A549 (cell line): ENCODE measurements at regions not wholly inside any gene's neighbourhood (a gene's known extent, or its start where the extent isn't known, plus 50 kb on each side); places are given as distances from the start of the nearest gene placed in this dataset.

Experiments used
- ATAC-seq, 2 experiments: fragments of 200-7000 bp in 1 of 2; fragments of >200 bp in 1 of 2; cut with Nextera tagmentation in 1 of 2; cut with Tn5 transposase in 1 of 2; 3 replicates each; pipeline versions ENCODE4 v1.8.0 to v1.9.1; 2018 to 2020; ENCODE audit warnings: mild to moderate bottlenecking in 1 of 2, moderate library complexity in 1 of 2
- CTCF ChIA-PET: fragments of 300-600 bp; sonication (Branson Sonifier 250); formaldehyde crosslinking; extraction: SDS; loops from one replicate; lab custom pipeline; 2021; ENCODE audit warnings: antibody characterized with exemption, inconsistent platforms; lab: Yijun Ruan, JAX
- POLR2A ChIA-PET: fragments of 350-600 bp; formaldehyde crosslinking; extraction: SDS; loops from one replicate; lab custom pipeline; 2021; ENCODE audit warnings: antibody characterized with exemption, inconsistent platforms; lab: Yijun Ruan, JAX
- DNase-seq, 2 experiments: peaks; one replicate each; pipeline versions ENCODE4 v3.0.0 to v3.0.0-alpha.2; 2011 to 2016; ENCODE audit warnings: low read depth in 1 of 2, low spot score in 1 of 2
- FAIRE-seq: peaks from 2 replicates; lab custom pipeline; 2011; peaks lifted over from hg19 to GRCh38; lab: Jason Lieb, UNC
- H3K27ac ChIP-seq, 2 experiments: fragments of >200 bp; sonication (Bioruptor Twin); formaldehyde crosslinking; 3 replicates each; pipeline ENCODE4 v1.5.1; 2016 to 2017
- H3K4me1 ChIP-seq: fragments of >200 bp; sonication (Bioruptor Twin); formaldehyde crosslinking; 3 replicates; pipeline ENCODE4 v1.6.1; 2016
- H3K4me2 ChIP-seq: fragments of >200 bp; sonication (Bioruptor Twin); formaldehyde crosslinking; 3 replicates; pipeline ENCODE4 v1.6.1; 2016
- H3K4me3 ChIP-seq: fragments of >200 bp; sonication (Bioruptor Twin); formaldehyde crosslinking; 3 replicates; pipeline ENCODE4 v1.5.1; 2016
- H3K9me3 ChIP-seq: fragments of >200 bp; sonication (Bioruptor Twin); formaldehyde crosslinking; 3 replicates; pipeline ENCODE4 v1.6.1; 2016
- CBX2 ChIP-seq: fragments of 200-600 bp; sonication (generic); IDR thresholded peaks from 2 replicates; pipeline ENCODE4 v1.6.1; 2016; ENCODE audit warnings: low read depth, mild to moderate bottlenecking, borderline replicate concordance
- CHD4 ChIP-seq: fragments of 200-600 bp; sonication (generic); IDR thresholded peaks from 2 replicates; pipeline ENCODE4 v1.6.1; 2016; ENCODE audit warnings: antibody characterized with exemption, mild to moderate bottlenecking, borderline replicate concordance
- EHF ChIP-seq: fragments of 250-450 bp; sonication (Bioruptor Pico); IDR thresholded peaks from 2 replicates; pipeline ENCODE4 v1.5.0; 2020; ENCODE audit warnings: mild to moderate bottlenecking
- FOSL2 ChIP-seq, 2 experiments: fragments of 450-650 bp in 1 of 2; fragments of >200 bp in 1 of 2; sonication (Bioruptor Twin) in 1 of 2; formaldehyde crosslinking; IDR thresholded peaks; 2 replicates each; pipeline versions ENCODE4 v1.5.0 to v1.6.1; 2016 to 2020; ENCODE audit warnings: mild to moderate bottlenecking in 1 of 2, moderate library complexity in 1 of 2
- HDAC2 ChIP-seq: fragments of 200-600 bp; sonication (generic); IDR thresholded peaks from 2 replicates; pipeline ENCODE4 v1.6.1; 2016
- HOXA7 ChIP-seq: fragments of 250-450 bp; sonication (Bioruptor Pico); IDR thresholded peaks from 2 replicates; pipeline ENCODE4 v1.5.0; 2020; ENCODE audit warnings: mild to moderate bottlenecking, moderate library complexity
- HOXB13 ChIP-seq: fragments of 250-450 bp; sonication (Bioruptor Pico); IDR thresholded peaks from 2 replicates; pipeline ENCODE4 v1.5.0; 2020; ENCODE audit warnings: low read depth, mild to moderate bottlenecking, moderate library complexity
- HOXB5 ChIP-seq: fragments of 250-450 bp; sonication (Bioruptor Pico); IDR thresholded peaks from 2 replicates; pipeline ENCODE4 v1.5.0; 2020; ENCODE audit warnings: mild to moderate bottlenecking, moderate library complexity
- JUN ChIP-seq, 2 experiments: fragments of >200 bp; sonication (Bioruptor Twin); formaldehyde crosslinking; IDR thresholded peaks; 2 replicates in 1 of 2; 3 replicates in 1 of 2; pipeline ENCODE4 v1.6.1; 2016 to 2017
- KDM1A ChIP-seq: fragments of 200-600 bp; sonication (generic); IDR thresholded peaks from 2 replicates; pipeline ENCODE4 v1.6.1; 2016; ENCODE audit warnings: low read depth, mild to moderate bottlenecking
- NR3C1 ChIP-seq: fragments of >200 bp; sonication (Bioruptor Twin); formaldehyde crosslinking; IDR thresholded peaks from 3 replicates; pipeline ENCODE4 v1.6.1; 2017
- PHF8 ChIP-seq: fragments of 200-600 bp; sonication (generic); IDR thresholded peaks from 2 replicates; pipeline ENCODE4 v1.6.1; 2016; ENCODE audit warnings: low read depth, mild to moderate bottlenecking, antibody characterized with exemption, moderate library complexity, borderline replicate concordance
- ZNF302 ChIP-seq: fragments of 250-450 bp; sonication (Bioruptor Pico); IDR thresholded peaks from 2 replicates; pipeline ENCODE4 v1.9.0; 2021; ENCODE audit warnings: inconsistent platforms, mild to moderate bottlenecking, moderate library complexity
- ZSCAN20 ChIP-seq: fragments of 250-450 bp; sonication (Bioruptor Pico); IDR thresholded peaks from 2 replicates; pipeline ENCODE4 v1.8.0; 2022; ENCODE audit warnings: mild to moderate bottlenecking, moderate library complexity
- WGBS: methylation state at CpG from one replicate; pipeline ENCODE4 v1.1.6; 2017; ENCODE audit errors: missing lambda C conversion rate; 5-methylcytosine and 5-hydroxymethylcytosine counted together
- TF ChIP-seq, protein P1 (sequence below): IDR thresholded peaks from 2 replicates; pipeline ENCODE4 v1.6.1; 2012
- TF ChIP-seq, protein P2 (sequence below): fragments of >200 bp; sonication (Bioruptor Twin); formaldehyde crosslinking; IDR thresholded peaks from 3 replicates; pipeline ENCODE4 v1.6.1; 2016
- TF ChIP-seq, protein P3 (sequence below): fragments of 200-600 bp; sonication (generic); IDR thresholded peaks from 2 replicates; pipeline ENCODE4 v1.6.1; 2016; ENCODE audit warnings: antibody characterized with exemption, mild to moderate bottlenecking, moderate library complexity
- TF ChIP-seq, protein P4 (sequence below): fragments of 250-450 bp; sonication (Bioruptor Pico); IDR thresholded peaks from 2 replicates; pipeline ENCODE4 v1.5.0; 2021; ENCODE audit warnings: mild to moderate bottlenecking, moderate library complexity, borderline replicate concordance
- TF ChIP-seq, protein P5 (sequence below): fragments of 150-350 bp; IDR thresholded peaks from 2 replicates; pipeline ENCODE4 v1.6.1; 2014; ENCODE audit warnings: low read depth, mild to moderate bottlenecking, low read length

DNA sequence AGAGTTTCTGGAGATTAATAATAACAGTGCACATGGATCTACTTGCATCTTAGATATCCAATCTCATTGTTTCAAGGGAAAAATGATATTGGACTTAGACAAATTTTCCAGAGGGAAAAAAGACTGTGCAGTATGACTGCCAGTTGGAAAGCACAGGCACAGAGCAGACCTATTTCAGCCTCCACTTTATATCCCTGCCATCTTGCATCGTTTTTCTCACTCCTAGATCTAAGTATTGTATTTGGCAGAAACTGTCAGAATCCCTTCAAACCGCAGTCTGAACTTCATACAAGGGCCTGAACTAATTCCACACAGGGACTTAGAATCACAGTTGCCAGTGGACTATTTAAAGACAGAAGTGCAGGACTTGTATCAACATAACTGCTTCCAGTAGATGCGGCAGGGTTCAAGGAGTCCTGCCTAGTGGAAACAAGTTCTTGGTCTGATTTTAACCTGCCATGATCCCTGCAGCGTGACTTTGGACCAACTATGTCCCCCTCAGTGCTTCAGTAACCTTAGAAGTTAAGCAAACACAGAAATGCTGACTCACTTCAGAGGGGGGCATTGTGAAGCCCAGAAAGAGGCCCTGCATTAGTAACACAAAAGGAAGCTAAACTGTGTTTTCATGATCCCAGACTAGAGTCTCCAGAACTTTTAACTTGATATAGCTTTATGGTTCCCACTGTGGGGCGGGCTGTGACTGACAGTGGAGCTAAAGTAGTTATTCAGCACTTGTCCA, 95.7 kb upstream of the PALS2 start (continued):
- TF ChIP-seq, protein P1, sequence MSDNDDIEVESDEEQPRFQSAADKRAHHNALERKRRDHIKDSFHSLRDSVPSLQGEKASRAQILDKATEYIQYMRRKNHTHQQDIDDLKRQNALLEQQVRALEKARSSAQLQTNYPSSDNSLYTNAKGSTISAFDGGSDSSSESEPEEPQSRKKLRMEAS = 0 out of 2 replicates have a peak, but pooled peaks have one; percentile 43
- TF ChIP-seq NR3C1 (no peak), HOXB13 (no peak), PHF8 (no peak), CHD4 (no peak)

DNA sequence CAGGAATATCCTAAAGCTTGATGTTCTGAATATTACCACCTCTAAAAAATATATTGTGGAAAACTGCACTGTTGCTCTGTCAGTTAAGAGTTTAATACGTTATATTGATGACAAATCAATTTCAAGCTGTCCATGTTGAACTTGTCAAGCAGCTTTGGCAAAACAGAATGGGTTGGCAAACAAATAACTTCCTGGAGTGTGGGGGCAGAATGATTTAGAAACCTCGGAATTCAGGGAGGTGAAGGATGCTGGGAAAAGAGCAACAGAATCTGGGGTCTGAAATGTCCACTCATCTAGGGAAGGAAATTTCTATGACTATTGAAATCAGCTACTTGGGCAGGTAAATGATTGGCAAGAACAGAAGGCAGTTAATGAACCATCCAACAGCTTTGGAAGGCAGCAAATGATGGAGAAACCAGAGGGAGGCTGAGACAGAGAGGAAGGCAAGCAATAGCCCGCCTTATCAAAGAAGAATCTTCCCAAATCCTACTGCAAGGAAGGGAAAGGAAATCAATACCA, 95.1 kb upstream of the PALS2 start:
- H3K27ac ChIP-seq = peak overlapping the region; percentile 76 to 81
- no peak overlapping the region for H3K4me3 ChIP-seq
- CTCF ChIA-PET = interaction anchor here (1.2 to 1.4 kb wide), 2 partner anchors 10 to 11 kb away, joined by 3 read pairs; no protein-coding TSS in a partner anchor
- 42% methylated on average over 3 of the region's 3 CpGs for WGBS
- ATAC-seq = no peak; a peak in 1 of 6 replicates
- H3K4me2 ChIP-seq = peak overlapping the region; percentile 57
- TF ChIP-seq CBX2 = no peak
- TF ChIP-seq, protein P2, sequence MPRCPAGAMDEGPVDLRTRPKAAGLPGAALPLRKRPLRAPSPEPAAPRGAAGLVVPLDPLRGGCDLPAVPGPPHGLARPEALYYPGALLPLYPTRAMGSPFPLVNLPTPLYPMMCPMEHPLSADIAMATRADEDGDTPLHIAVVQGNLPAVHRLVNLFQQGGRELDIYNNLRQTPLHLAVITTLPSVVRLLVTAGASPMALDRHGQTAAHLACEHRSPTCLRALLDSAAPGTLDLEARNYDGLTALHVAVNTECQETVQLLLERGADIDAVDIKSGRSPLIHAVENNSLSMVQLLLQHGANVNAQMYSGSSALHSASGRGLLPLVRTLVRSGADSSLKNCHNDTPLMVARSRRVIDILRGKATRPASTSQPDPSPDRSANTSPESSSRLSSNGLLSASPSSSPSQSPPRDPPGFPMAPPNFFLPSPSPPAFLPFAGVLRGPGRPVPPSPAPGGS = no peak
- no peak for TF ChIP-seq HDAC2
- TF ChIP-seq HOXB5 (CRISPR knock-in tag) = no peak
- TF ChIP-seq, protein P3, sequence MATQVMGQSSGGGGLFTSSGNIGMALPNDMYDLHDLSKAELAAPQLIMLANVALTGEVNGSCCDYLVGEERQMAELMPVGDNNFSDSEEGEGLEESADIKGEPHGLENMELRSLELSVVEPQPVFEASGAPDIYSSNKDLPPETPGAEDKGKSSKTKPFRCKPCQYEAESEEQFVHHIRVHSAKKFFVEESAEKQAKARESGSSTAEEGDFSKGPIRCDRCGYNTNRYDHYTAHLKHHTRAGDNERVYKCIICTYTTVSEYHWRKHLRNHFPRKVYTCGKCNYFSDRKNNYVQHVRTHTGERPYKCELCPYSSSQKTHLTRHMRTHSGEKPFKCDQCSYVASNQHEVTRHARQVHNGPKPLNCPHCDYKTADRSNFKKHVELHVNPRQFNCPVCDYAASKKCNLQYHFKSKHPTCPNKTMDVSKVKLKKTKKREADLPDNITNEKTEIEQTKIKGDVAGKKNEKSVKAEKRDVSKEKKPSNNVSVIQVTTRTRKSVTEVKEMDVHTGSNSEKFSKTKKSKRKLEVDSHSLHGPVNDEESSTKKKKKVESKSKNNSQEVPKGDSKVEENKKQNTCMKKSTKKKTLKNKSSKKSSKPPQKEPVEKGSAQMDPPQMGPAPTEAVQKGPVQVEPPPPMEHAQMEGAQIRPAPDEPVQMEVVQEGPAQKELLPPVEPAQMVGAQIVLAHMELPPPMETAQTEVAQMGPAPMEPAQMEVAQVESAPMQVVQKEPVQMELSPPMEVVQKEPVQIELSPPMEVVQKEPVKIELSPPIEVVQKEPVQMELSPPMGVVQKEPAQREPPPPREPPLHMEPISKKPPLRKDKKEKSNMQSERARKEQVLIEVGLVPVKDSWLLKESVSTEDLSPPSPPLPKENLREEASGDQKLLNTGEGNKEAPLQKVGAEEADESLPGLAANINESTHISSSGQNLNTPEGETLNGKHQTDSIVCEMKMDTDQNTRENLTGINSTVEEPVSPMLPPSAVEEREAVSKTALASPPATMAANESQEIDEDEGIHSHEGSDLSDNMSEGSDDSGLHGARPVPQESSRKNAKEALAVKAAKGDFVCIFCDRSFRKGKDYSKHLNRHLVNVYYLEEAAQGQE = no peak
- TF ChIP-seq, all 56 proteins: peak for 0
- Histone ChIP-seq H3K9me3 (no peaks in the 10 kb centered on the region), H3K4me1 (peaks cover 28% of the 10 kb centered on the region)
- POLR2A ChIA-PET = interaction anchor here (0.6 to 0.9 kb wide), 4 partner anchors 11 to 264 kb away, joined by 3 to 6 read pairs (median 4); partner anchors contain the start of gene PALS2
- FAIRE-seq (no peak), DNase-seq (peak in 1 of 2 experiments; percentile 6)

DNA sequence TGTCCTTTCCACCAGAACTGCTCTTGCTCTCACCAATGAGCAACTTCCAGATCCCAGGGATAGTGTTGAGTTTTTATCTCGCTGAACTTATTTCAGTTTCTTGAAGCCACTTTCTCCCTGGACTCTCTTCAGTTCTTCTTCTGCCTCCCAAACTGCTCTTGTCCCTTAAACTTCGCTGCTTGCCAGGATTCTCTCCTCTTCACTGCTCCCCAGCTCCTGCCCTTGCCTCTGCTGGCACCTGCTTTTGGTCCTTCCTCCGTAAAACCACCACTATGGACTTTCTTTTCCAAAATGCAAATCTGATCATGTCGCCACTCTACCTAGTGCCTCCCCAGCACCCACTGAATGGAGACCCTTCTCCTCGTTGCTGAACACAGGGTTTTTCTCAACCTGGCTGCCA, 92.8 kb upstream of the PALS2 start:
- H3K4me1 ChIP-seq = peaks cover 21% of the 10 kb centered on the region
- H3K27ac ChIP-seq = peak overlapping the region in 1 of 2 experiments; percentile 31; a peak in 2 of 6 replicates
- POLR2A ChIA-PET = no interaction called here
- DNase-seq (no peak), FAIRE-seq (no peak), ATAC-seq (no peak)
- H3K4me3 ChIP-seq = no peak overlapping the region
- 66% methylated on average over 5 of the region's 5 CpGs for WGBS
- no peak overlapping the region for H3K4me2 ChIP-seq
- CTCF ChIA-PET = interaction anchor here (0.6 kb wide), 1 partner anchor 784 kb away, joined by 3 read pairs; no protein-coding TSS in a partner anchor
- H3K9me3 ChIP-seq = no peaks in the 10 kb centered on the region
- TF ChIP-seq ZNF302 (CRISPR knock-in tag) = no peak
- no peak for TF ChIP-seq HOXA7
- TF ChIP-seq JUN (IDR thresholded peaks at IDR 0.05) = no peak
- TF ChIP-seq ZSCAN20 (CRISPR knock-in tag) = no peak
- TF ChIP-seq, protein P4, sequence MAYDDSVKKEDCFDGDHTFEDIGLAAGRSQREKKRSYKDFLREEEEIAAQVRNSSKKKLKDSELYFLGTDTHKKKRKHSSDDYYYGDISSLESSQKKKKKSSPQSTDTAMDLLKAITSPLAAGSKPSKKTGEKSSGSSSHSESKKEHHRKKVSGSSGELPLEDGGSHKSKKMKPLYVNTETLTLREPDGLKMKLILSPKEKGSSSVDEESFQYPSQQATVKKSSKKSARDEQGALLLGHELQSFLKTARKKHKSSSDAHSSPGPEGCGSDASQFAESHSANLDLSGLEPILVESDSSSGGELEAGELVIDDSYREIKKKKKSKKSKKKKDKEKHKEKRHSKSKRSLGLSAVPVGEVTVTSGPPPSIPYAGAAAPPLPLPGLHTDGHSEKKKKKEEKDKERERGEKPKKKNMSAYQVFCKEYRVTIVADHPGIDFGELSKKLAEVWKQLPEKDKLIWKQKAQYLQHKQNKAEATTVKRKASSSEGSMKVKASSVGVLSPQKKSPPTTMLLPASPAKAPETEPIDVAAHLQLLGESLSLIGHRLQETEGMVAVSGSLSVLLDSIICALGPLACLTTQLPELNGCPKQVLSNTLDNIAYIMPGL = no peak
- TF ChIP-seq FOSL2 (IDR thresholded peaks at IDR 0.05) = no peak
- no peak for TF ChIP-seq FOSL2 (CRISPR knock-in tag; IDR thresholded peaks at IDR 0.05)
- TF ChIP-seq NR3C1 = no peak
- TF ChIP-seq, protein P5, sequence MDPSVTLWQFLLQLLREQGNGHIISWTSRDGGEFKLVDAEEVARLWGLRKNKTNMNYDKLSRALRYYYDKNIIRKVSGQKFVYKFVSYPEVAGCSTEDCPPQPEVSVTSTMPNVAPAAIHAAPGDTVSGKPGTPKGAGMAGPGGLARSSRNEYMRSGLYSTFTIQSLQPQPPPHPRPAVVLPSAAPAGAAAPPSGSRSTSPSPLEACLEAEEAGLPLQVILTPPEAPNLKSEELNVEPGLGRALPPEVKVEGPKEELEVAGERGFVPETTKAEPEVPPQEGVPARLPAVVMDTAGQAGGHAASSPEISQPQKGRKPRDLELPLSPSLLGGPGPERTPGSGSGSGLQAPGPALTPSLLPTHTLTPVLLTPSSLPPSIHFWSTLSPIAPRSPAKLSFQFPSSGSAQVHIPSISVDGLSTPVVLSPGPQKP = no peak
- TF ChIP-seq, protein P3 = no peak
- no peak for TF ChIP-seq HOXB13
- no peak for TF ChIP-seq KDM1A
- TF ChIP-seq EHF = no peak
